A549 (cell line): ENCODE measurements at regions not wholly inside any gene's neighbourhood (a gene's known extent, or its start where the extent isn't known, plus 50 kb on each side); places are given as distances from the start of the nearest gene placed in this dataset.

ENCODE experiments used
- ATAC-seq, 2 experiments: fragments of 200-7000 bp in 1 of 2; fragments of >200 bp in 1 of 2; cut with Nextera tagmentation in 1 of 2; cut with Tn5 transposase in 1 of 2; 3 replicates each; pipeline versions ENCODE4 v1.8.0 to v1.9.1; 2018 to 2020; ENCODE audit warnings: mild to moderate bottlenecking in 1 of 2, moderate library complexity in 1 of 2
- CTCF ChIA-PET: fragments of 300-600 bp; sonication (Branson Sonifier 250); formaldehyde crosslinking; extraction: SDS; loops from one replicate; lab custom pipeline; 2021; ENCODE audit warnings: antibody characterized with exemption, inconsistent platforms; lab: Yijun Ruan, JAX
- POLR2A ChIA-PET: fragments of 350-600 bp; formaldehyde crosslinking; extraction: SDS; loops from one replicate; lab custom pipeline; 2021; ENCODE audit warnings: antibody characterized with exemption, inconsistent platforms; lab: Yijun Ruan, JAX
- DNase-seq, 2 experiments: peaks; one replicate each; pipeline versions ENCODE4 v3.0.0 to v3.0.0-alpha.2; 2011 to 2016; ENCODE audit warnings: low read depth in 1 of 2, low spot score in 1 of 2
- FAIRE-seq: peaks from 2 replicates; lab custom pipeline; 2011; peaks lifted over from hg19 to GRCh38; lab: Jason Lieb, UNC
- H3K27ac ChIP-seq, 2 experiments: fragments of >200 bp; sonication (Bioruptor Twin); formaldehyde crosslinking; 3 replicates each; pipeline ENCODE4 v1.5.1; 2016 to 2017
- H3K4me1 ChIP-seq: fragments of >200 bp; sonication (Bioruptor Twin); formaldehyde crosslinking; 3 replicates; pipeline ENCODE4 v1.6.1; 2016
- H3K4me2 ChIP-seq: fragments of >200 bp; sonication (Bioruptor Twin); formaldehyde crosslinking; 3 replicates; pipeline ENCODE4 v1.6.1; 2016
- H3K4me3 ChIP-seq: fragments of >200 bp; sonication (Bioruptor Twin); formaldehyde crosslinking; 3 replicates; pipeline ENCODE4 v1.5.1; 2016
- H3K9me3 ChIP-seq: fragments of >200 bp; sonication (Bioruptor Twin); formaldehyde crosslinking; 3 replicates; pipeline ENCODE4 v1.6.1; 2016
- ATOH8 ChIP-seq: fragments of 250-450 bp; sonication (Bioruptor Pico); IDR thresholded peaks from 2 replicates; pipeline ENCODE4 v1.5.0; 2020; ENCODE audit warnings: low read depth, mild to moderate bottlenecking, moderate library complexity
- BHLHE40 ChIP-seq: IDR thresholded peaks from 2 replicates; pipeline ENCODE4 v1.6.1; 2012; ENCODE audit warnings: low read depth, low read length, inconsistent platforms
- CEBPB ChIP-seq, 2 experiments: fragments of >200 bp in 1 of 2; sonication (Bioruptor Twin) in 1 of 2; formaldehyde crosslinking in 1 of 2; IDR thresholded peaks; 2 replicates each; pipeline ENCODE4 v1.6.1; 2012 to 2016
- CTCF ChIP-seq: fragments of >200 bp; sonication (Bioruptor Twin); formaldehyde crosslinking; IDR thresholded peaks from 3 replicates; pipeline ENCODE4 v1.5.1; 2016
- E2F6 ChIP-seq: IDR thresholded peaks from 2 replicates; pipeline ENCODE4 v1.6.1; 2012; ENCODE audit warnings: low read depth, borderline replicate concordance
- EHF ChIP-seq: fragments of 250-450 bp; sonication (Bioruptor Pico); IDR thresholded peaks from 2 replicates; pipeline ENCODE4 v1.5.0; 2020; ENCODE audit warnings: mild to moderate bottlenecking
- ESRRA ChIP-seq: fragments of 150-350 bp; IDR thresholded peaks from 2 replicates; pipeline ENCODE4 v1.6.1; 2014; ENCODE audit warnings: mild to moderate bottlenecking, low read length, borderline replicate concordance
- FOSB ChIP-seq: fragments of 250-450 bp; sonication (Bioruptor Pico); IDR thresholded peaks from 2 replicates; pipeline ENCODE4 v1.5.0; 2020; ENCODE audit warnings: mild to moderate bottlenecking, moderate library complexity
- FOXS1 ChIP-seq: fragments of 250-450 bp; sonication (Bioruptor Pico); IDR thresholded peaks from 2 replicates; pipeline ENCODE4 v1.5.0; 2020; ENCODE audit warnings: mild to moderate bottlenecking, moderate library complexity
- HDAC2 ChIP-seq: fragments of 200-600 bp; sonication (generic); IDR thresholded peaks from 2 replicates; pipeline ENCODE4 v1.6.1; 2016
- HES2 ChIP-seq: fragments of >200 bp; sonication (Bioruptor Twin); formaldehyde crosslinking; IDR thresholded peaks from 2 replicates; pipeline ENCODE4 v1.6.1; 2016
- HOXA7 ChIP-seq: fragments of 250-450 bp; sonication (Bioruptor Pico); IDR thresholded peaks from 2 replicates; pipeline ENCODE4 v1.5.0; 2020; ENCODE audit warnings: mild to moderate bottlenecking, moderate library complexity
- HOXB5 ChIP-seq: fragments of 250-450 bp; sonication (Bioruptor Pico); IDR thresholded peaks from 2 replicates; pipeline ENCODE4 v1.5.0; 2020; ENCODE audit warnings: mild to moderate bottlenecking, moderate library complexity
- KDM1A ChIP-seq: fragments of 200-600 bp; sonication (generic); IDR thresholded peaks from 2 replicates; pipeline ENCODE4 v1.6.1; 2016; ENCODE audit warnings: low read depth, mild to moderate bottlenecking
- MAZ ChIP-seq: fragments of 150-350 bp; IDR thresholded peaks from 2 replicates; pipeline ENCODE4 v1.6.1; 2014; ENCODE audit warnings: antibody characterized with exemption, low read depth, low read length, borderline replicate concordance
- NR3C1 ChIP-seq: fragments of >200 bp; sonication (Bioruptor Twin); formaldehyde crosslinking; IDR thresholded peaks from 3 replicates; pipeline ENCODE4 v1.6.1; 2017
- POLR2A ChIP-seq: IDR thresholded peaks from 2 replicates; pipeline ENCODE4 v1.6.1; 2012; ENCODE audit warnings: mild to moderate bottlenecking, low read length
- RAD21 ChIP-seq, 2 experiments: fragments of >200 bp in 1 of 2; sonication (Bioruptor Twin) in 1 of 2; formaldehyde crosslinking in 1 of 2; IDR thresholded peaks in 1 of 2; conservative IDR thresholded peaks in 1 of 2; 2 replicates in 1 of 2; 3 replicates in 1 of 2; pipeline ENCODE4 v1.6.1; 2012 to 2018; ENCODE audit warnings: inconsistent platforms in 1 of 2
- REST ChIP-seq: fragments of 200-600 bp; sonication (generic); IDR thresholded peaks from 2 replicates; pipeline ENCODE4 v1.6.1; 2016; ENCODE audit warnings: antibody characterized with exemption, mild to moderate bottlenecking, moderate library complexity
- RFX5 ChIP-seq: fragments of 450-650 bp; IDR thresholded peaks from 2 replicates; pipeline ENCODE4 v1.7.1; 2014; ENCODE audit warnings: antibody characterized with exemption, mild to moderate bottlenecking, moderate library complexity
- SREBF2 ChIP-seq: fragments of 450-650 bp; IDR thresholded peaks from 2 replicates; pipeline ENCODE4 v1.6.1; 2014; ENCODE audit warnings: mild to moderate bottlenecking, moderate library complexity
- ZNF302 ChIP-seq: fragments of 250-450 bp; sonication (Bioruptor Pico); IDR thresholded peaks from 2 replicates; pipeline ENCODE4 v1.9.0; 2021; ENCODE audit warnings: inconsistent platforms, mild to moderate bottlenecking, moderate library complexity
- WGBS: methylation state at CpG from one replicate; pipeline ENCODE4 v1.1.6; 2017; ENCODE audit errors: missing lambda C conversion rate; 5-methylcytosine and 5-hydroxymethylcytosine counted together

GRCh38 chr4:83753260-83753659 lies 217.4 kb downstream of the GPAT3 start (continued):
- TF ChIP-seq NR3C1 (no peak), FOSB (CRISPR knock-in tag) (no peak), POLR2A (no peak), EHF (CRISPR knock-in tag) (no peak)

GRCh38 chr4:83751336-83751949 lies 215.5 kb downstream of the GPAT3 start:
- TF ChIP-seq HOXA7 (CRISPR knock-in tag) (no peak), CTCF (no peak), KDM1A (no peak)
- no peak overlapping the region for H3K4me3 ChIP-seq
- H3K27ac ChIP-seq, result no peak overlapping the region
- H3K9me3 ChIP-seq, result no peaks in the 10 kb centered on the region
- H3K4me2 ChIP-seq, result no peak overlapping the region
- ATAC-seq (no peak), DNase-seq (no peak), FAIRE-seq (no peak)
- no peaks in the 10 kb centered on the region for H3K4me1 ChIP-seq
- ChIA-PET CTCF (no interaction called here), POLR2A (no interaction called here)
- 86% methylated on average over 1 of the region's 1 CpG for WGBS

GRCh38 chr4:83748711-83749110 lies 212.8 kb downstream of the GPAT3 start:
- H3K4me3 ChIP-seq, result no peak overlapping the region
- no peak overlapping the region for H3K4me2 ChIP-seq
- DNase-seq, result no peak
- ChIA-PET CTCF (no interaction called here), POLR2A (no interaction called here)
- 93% methylated on average over 2 of the region's 2 CpGs for WGBS
- TF ChIP-seq CTCF (no peak), CEBPB (IDR thresholded peaks at IDR 0.05) (no peak), ATOH8 (CRISPR knock-in tag) (no peak), E2F6 (no peak), FOXS1 (no peak)
- no peak for ATAC-seq
- FAIRE-seq, result no peak
- H3K4me1 ChIP-seq, result no peaks in the 10 kb centered on the region
- no peak overlapping the region for H3K27ac ChIP-seq
- no peaks in the 10 kb centered on the region for H3K9me3 ChIP-seq

- 25% methylated on average over 2 of the region's 2 CpGs for WGBS
- TF ChIP-seq ZNF302 (CRISPR knock-in tag), result no peak
- TF ChIP-seq RFX5, result no peak
- no peak for TF ChIP-seq RAD21 (conservative IDR thresholded peaks at IDR 0.05 in 1 of 2, IDR thresholded peaks at IDR 0.05 in 1 of 2)
- no peak for TF ChIP-seq BHLHE40
- TF ChIP-seq E2F6, result no peak
- TF ChIP-seq SREBF2, result no peak
- no peak for TF ChIP-seq NR3C1
- TF ChIP-seq HES2, result no peak
- no peak for TF ChIP-seq HOXB5 (CRISPR knock-in tag)
- TF ChIP-seq ESRRA, result no peak
- no peak for TF ChIP-seq HDAC2
- no peak for TF ChIP-seq REST
- no peak for TF ChIP-seq MAZ
- no peak for TF ChIP-seq POLR2A
These were observed 203.0 kb downstream of the GPAT3 start for GRCh38 chr4:83738895-83739294.

More at GRCh38 chr4:83738895-83739294, 203.0 kb downstream of the GPAT3 start:
- POLR2A ChIA-PET, result no interaction called here
- Histone ChIP-seq H3K27ac (no peak overlapping the region), H3K4me3 (no peak overlapping the region), H3K4me1 (no peaks in the 10 kb centered on the region), H3K9me3 (no peaks in the 10 kb centered on the region), H3K4me2 (no peak overlapping the region)
- DNase-seq (no peak), FAIRE-seq (no peak), ATAC-seq (no peak)
- CTCF ChIA-PET, result no interaction called here
